ENCODE measurements at regions not wholly inside any gene's neighbourhood (a gene's known extent, or its start where the extent isn't known, plus 50 kb on each side); places are given as distances from the start of the nearest gene placed in this dataset.

DNA sequence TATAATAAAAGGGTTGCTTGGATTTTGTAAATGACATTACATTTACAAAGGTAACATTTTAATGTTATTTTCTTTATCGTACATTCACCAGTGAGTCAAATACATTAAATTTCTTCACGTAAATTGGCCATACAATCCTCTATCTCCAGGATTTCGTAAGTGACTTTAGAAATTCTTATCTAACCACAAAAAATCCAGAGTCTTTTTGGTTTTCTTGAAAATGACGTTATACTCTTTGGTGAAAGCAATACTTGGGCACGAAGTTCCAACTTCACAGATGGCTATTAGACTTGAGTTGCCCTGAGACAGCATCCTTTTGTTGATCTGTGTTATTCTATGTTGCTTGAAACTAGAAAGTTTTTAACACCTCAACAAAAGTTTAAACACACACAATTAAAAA lies 87.4 kb upstream of the CDH10 start:
- H3K9me3 ChIP-seq, result no peaks in the 10 kb centered on the region
- no peaks in the 10 kb centered on the region for H3K4me1 ChIP-seq
- no peaks in the 10 kb centered on the region for H3K36me3 ChIP-seq
- intact Hi-C loops (cut with DNase I), result no loop called here
- H3K4me3 ChIP-seq, result no peak overlapping the region
- H3K27me3 ChIP-seq, result no peaks in the 10 kb centered on the region
- no peak for DNase-seq (ENCODE audit: low spot score in 2 of 2)
- TF ChIP-seq CTCF (IDR thresholded peaks at IDR 0.05), result no peak
- no peak overlapping the region for H3K27ac ChIP-seq

DNA sequence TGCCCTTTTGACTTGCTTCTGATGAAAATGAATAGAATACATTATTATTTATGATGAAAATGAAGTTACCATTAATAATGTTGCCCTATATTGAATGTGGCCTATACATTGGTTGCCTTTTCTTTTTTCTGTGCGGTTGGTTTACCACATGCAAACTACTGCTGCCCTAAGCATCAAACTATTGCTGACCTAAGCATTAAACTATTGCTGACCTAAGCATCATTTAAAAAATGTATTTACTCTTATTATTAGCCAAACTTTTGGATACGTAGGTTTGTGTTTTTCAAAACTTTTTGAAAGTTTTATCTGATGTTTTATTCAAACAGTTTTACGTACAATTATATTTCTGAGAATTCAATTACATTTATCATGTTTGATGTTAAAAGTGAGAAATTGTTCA lies 76.0 kb upstream of the CDH10 start:
- Histone ChIP-seq H3K4me3 (no peak overlapping the region), H3K27me3 (no peaks in the 10 kb centered on the region), H3K9me3 (no peaks in the 10 kb centered on the region), H3K4me1 (no peaks in the 10 kb centered on the region), H3K36me3 (no peaks in the 10 kb centered on the region), H3K27ac (no peak overlapping the region)
- TF ChIP-seq CTCF (IDR thresholded peaks at IDR 0.05), result no peak
- DNase-seq (ENCODE audit: low spot score in 2 of 2), result no peak
- intact Hi-C loops (cut with DNase I), result no loop called here

- H3K27ac ChIP-seq, result no peak overlapping the region
- H3K4me3 ChIP-seq, result no peak overlapping the region
- no peaks in the 10 kb centered on the region for H3K9me3 ChIP-seq
- no peaks in the 10 kb centered on the region for H3K27me3 ChIP-seq
- intact Hi-C loops (cut with DNase I), result no loop called here
- H3K36me3 ChIP-seq, result no peaks in the 10 kb centered on the region
- TF ChIP-seq CTCF (IDR thresholded peaks at IDR 0.05), result no peak
- H3K4me1 ChIP-seq, result no peaks in the 10 kb centered on the region
- no peak for DNase-seq (ENCODE audit: low spot score in 2 of 2)
These were observed 70.0 kb upstream of the CDH10 start for GRCh38 chr5:24714746-24715145.

GRCh38 chr5:24712947-24713346 lies 68.2 kb upstream of the CDH10 start:
- Histone ChIP-seq H3K4me3 (no peak overlapping the region), H3K9me3 (no peaks in the 10 kb centered on the region), H3K27me3 (no peaks in the 10 kb centered on the region), H3K36me3 (no peaks in the 10 kb centered on the region), H3K27ac (no peak overlapping the region), H3K4me1 (no peaks in the 10 kb centered on the region)
- no peak for DNase-seq (ENCODE audit: low spot score in 2 of 2)
- intact Hi-C loops (cut with DNase I), result no loop called here
- no peak for TF ChIP-seq CTCF (IDR thresholded peaks at IDR 0.05)

GRCh38 chr5:24712047-24712446 lies 67.3 kb upstream of the CDH10 start:
- TF ChIP-seq CTCF (IDR thresholded peaks at IDR 0.05), result no peak
- no peaks in the 10 kb centered on the region for H3K9me3 ChIP-seq
- H3K27me3 ChIP-seq, result no peaks in the 10 kb centered on the region
- no peak for DNase-seq (ENCODE audit: low spot score in 2 of 2)
- no peaks in the 10 kb centered on the region for H3K4me1 ChIP-seq
- H3K27ac ChIP-seq, result no peak overlapping the region
- H3K36me3 ChIP-seq, result no peaks in the 10 kb centered on the region
- intact Hi-C loops (cut with DNase I), result no loop called here
- H3K4me3 ChIP-seq, result no peak overlapping the region

- no peak overlapping the region for H3K4me3 ChIP-seq
- intact Hi-C loops (cut with DNase I), result no loop called here
- H3K9me3 ChIP-seq, result no peaks in the 10 kb centered on the region
- no peaks in the 10 kb centered on the region for H3K27me3 ChIP-seq
- no peak for TF ChIP-seq CTCF (IDR thresholded peaks at IDR 0.05)
- no peak for DNase-seq (ENCODE audit: low spot score in 2 of 2)
- no peaks in the 10 kb centered on the region for H3K4me1 ChIP-seq
- H3K27ac ChIP-seq, result no peak overlapping the region
- H3K36me3 ChIP-seq, result no peaks in the 10 kb centered on the region
These were observed 59.2 kb upstream of the CDH10 start for GRCh38 chr5:24703934-24704333.
